HUES64 (cell line): ENCODE measurements at regions not wholly inside any gene's neighbourhood (a gene's known extent, or its start where the extent isn't known, plus 50 kb on each side); places are given as distances from the start of the nearest gene placed in this dataset.

Experiments
- H3K27ac ChIP-seq: 2 replicates; pipeline ENCODE4 v1.7.0; 2013; ENCODE audit warnings: low read depth, low read length, inconsistent platforms
- H3K27me3 ChIP-seq: 2 replicates; pipeline ENCODE4 v1.6.1; 2013; ENCODE audit warnings: mild to moderate bottlenecking, low read length; ENCODE audit not compliant: insufficient read depth
- H3K36me3 ChIP-seq: 2 replicates; pipeline ENCODE4 v1.6.1; 2013; ENCODE audit warnings: mild to moderate bottlenecking, low read length; ENCODE audit not compliant: insufficient read depth
- H3K4me1 ChIP-seq: 2 replicates; pipeline ENCODE4 v1.6.1; 2013; ENCODE audit warnings: mild to moderate bottlenecking, low read length, moderate library complexity; ENCODE audit not compliant: insufficient read depth
- H3K4me3 ChIP-seq: 2 replicates; pipeline ENCODE4 v1.5.1; 2013; ENCODE audit warnings: mild to moderate bottlenecking, low read length, moderate library complexity
- H3K9ac ChIP-seq: 2 replicates; pipeline ENCODE4 v1.6.1; 2013; ENCODE audit warnings: mild to moderate bottlenecking, low read depth, low read length
- H3K9me3 ChIP-seq: 2 replicates; pipeline ENCODE4 v1.6.1; 2013; ENCODE audit warnings: low read depth, low read length; ENCODE audit not compliant: insufficient read depth
- WGBS: fragments of 150-250, 120-280 bp; methylation state at CpG from one replicate; pipeline ENCODE4 v1.1.7; 2013; ENCODE audit warnings: missing lambda C conversion rate; 5-methylcytosine and 5-hydroxymethylcytosine counted together

DNA sequence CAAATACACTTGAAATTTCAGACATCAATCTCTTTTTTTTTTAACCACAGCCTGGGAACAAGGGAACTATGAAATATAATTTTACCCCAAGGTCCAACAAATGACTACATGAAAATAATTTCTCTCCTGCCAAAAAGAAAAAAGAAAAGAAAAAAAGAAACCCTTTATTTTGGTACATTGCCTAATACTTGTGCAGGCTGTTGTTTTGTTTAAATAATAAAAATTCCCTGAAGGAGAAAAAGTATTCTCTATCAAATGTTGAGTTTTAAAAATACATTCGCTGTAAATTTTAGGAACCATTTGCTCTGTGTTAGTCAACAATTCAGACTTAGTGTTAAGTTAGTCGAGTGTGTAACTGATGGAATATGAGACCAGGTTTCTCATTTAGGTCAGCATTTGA, 155.4 kb downstream of the PRDM6 start:
- Histone ChIP-seq H3K9ac (no peak overlapping the region), H3K36me3 (no peaks in the 10 kb centered on the region), H3K4me1 (no peaks in the 10 kb centered on the region), H3K27ac (no peak overlapping the region), H3K4me3 (no peak overlapping the region), H3K27me3 (no peaks in the 10 kb centered on the region), H3K9me3 (0 out of 2 replicates have a peak, but pooled peaks cover 3% of the 10 kb centered on the region)
- 87% methylated on average over 2 of the region's 2 CpGs for WGBS
